SK-N-SH (cell line): ENCODE measurements at regions not wholly inside any gene's neighbourhood (a gene's known extent, or its start where the extent isn't known, plus 50 kb on each side); places are given as distances from the start of the nearest gene placed in this dataset.

Experiments
- CTCF ChIA-PET: fragments of 300-600, 350-600 bp; formaldehyde crosslinking; extraction: SDS; loops from one replicate; lab custom pipeline; 2021; lab: Yijun Ruan, JAX
- POLR2A ChIA-PET: fragments of 350-600 bp; sonication (Branson Sonifier 250); formaldehyde crosslinking; extraction: SDS; loops from one replicate; lab custom pipeline; 2020; ENCODE audit warnings: antibody characterized with exemption, inconsistent platforms; lab: Yijun Ruan, JAX
- DNase-seq: peaks from one replicate; pipeline ENCODE4 v3.0.0; 2012
- H2AFZ ChIP-seq: fragments of 200-600 bp; sonication (generic); 2 replicates; pipeline ENCODE4 v1.8.1; 2016; ENCODE audit warnings: antibody characterized with exemption, mild to moderate bottlenecking, low read depth
- H3F3A ChIP-seq: fragments of 200-600 bp; sonication (generic); replicated peaks from 2 replicates; pipeline ENCODE3; 2016; ENCODE audit warnings: antibody characterized with exemption, mild to moderate bottlenecking; ENCODE audit not compliant: insufficient read depth
- H3K27ac ChIP-seq, 2 experiments: fragments of 200-500 bp in 1 of 2; fragments of 200-600 bp in 1 of 2; sonication (Bioruptor generic) in 1 of 2; sonication (generic), shearing (Covaris generic) in 1 of 2; 2 replicates each; pipeline versions ENCODE4 v1.5.1 to v1.6.1; 2014 to 2016; ENCODE audit warnings: low read depth in 2 of 2, inconsistent platforms in 1 of 2, low read length in 1 of 2, mild to moderate bottlenecking in 1 of 2, mixed read lengths in 1 of 2
- H3K27me3 ChIP-seq: fragments of 200-600 bp; sonication (generic), shearing (Covaris generic); 2 replicates; pipeline ENCODE4 v1.6.1; 2016; ENCODE audit warnings: mixed run types; ENCODE audit not compliant: insufficient read depth
- H3K36me3 ChIP-seq, 2 experiments: fragments of 200-500 bp in 1 of 2; fragments of 200-600 bp in 1 of 2; sonication (Bioruptor generic) in 1 of 2; sonication (generic) in 1 of 2; replicated peaks in 1 of 2; 2 replicates each; pipeline versions ENCODE3 to v1.5.1; 2014 to 2016; ENCODE audit warnings: low read length in 1 of 2, mild to moderate bottlenecking in 1 of 2; ENCODE audit not compliant: insufficient read depth in 2 of 2, control insufficient read depth in 1 of 2
- H3K4me1 ChIP-seq, 2 experiments: fragments of 200-500 bp in 1 of 2; fragments of 200-600 bp in 1 of 2; sonication (Bioruptor generic) in 1 of 2; sonication (generic), shearing (Covaris generic) in 1 of 2; 2 replicates each; pipeline versions ENCODE4 v1.5.1 to v1.6.1; 2014 to 2016; ENCODE audit warnings: low read depth in 1 of 2, low read length in 1 of 2, mixed run types in 1 of 2; ENCODE audit not compliant: insufficient read depth in 2 of 2, control insufficient read depth in 1 of 2
- H3K4me2 ChIP-seq: fragments of 200-600 bp; sonication (generic), shearing (Covaris generic); 2 replicates; pipeline ENCODE4 v1.6.1; 2017; ENCODE audit warnings: mixed run types
- H3K4me3 ChIP-seq, 2 experiments: fragments of 200-500 bp in 1 of 2; fragments of 200-600 bp in 1 of 2; sonication (Bioruptor generic) in 1 of 2; sonication (generic), shearing (Covaris generic) in 1 of 2; 2 replicates each; pipeline versions ENCODE4 v1.5.1 to v1.8.1; 2014 to 2016; ENCODE audit warnings: low read depth in 2 of 2, inconsistent platforms in 1 of 2, low read length in 1 of 2, mild to moderate bottlenecking in 1 of 2, mixed read lengths in 1 of 2, moderate library complexity in 1 of 2
- H3K79me2 ChIP-seq: fragments of 200-600 bp; sonication (generic); 2 replicates; pipeline ENCODE4 v1.8.1; 2017; ENCODE audit warnings: mild to moderate bottlenecking; ENCODE audit not compliant: insufficient read depth
- H3K9ac ChIP-seq: fragments of 200-600 bp; sonication (generic); 2 replicates; pipeline ENCODE4 v1.6.1; 2017; ENCODE audit warnings: mixed run types
- H3K9me2 ChIP-seq: fragments of 200-600 bp; sonication (generic); 2 replicates; pipeline ENCODE4 v1.6.1; 2017; ENCODE audit warnings: mixed run types
- H3K9me3 ChIP-seq: fragments of 200-600 bp; sonication (generic); 2 replicates; pipeline ENCODE4 v1.6.1; 2017; ENCODE audit warnings: mixed run types, mild to moderate bottlenecking, moderate library complexity
- H4K20me1 ChIP-seq: fragments of 200-600 bp; sonication (generic); 2 replicates; pipeline ENCODE4 v1.6.1; 2017; ENCODE audit warnings: mild to moderate bottlenecking, mixed run types; ENCODE audit not compliant: insufficient read depth
- CHD2 ChIP-seq: fragments of 150-350 bp; IDR thresholded peaks from 2 replicates; pipeline ENCODE4 v1.6.1; 2018; ENCODE audit warnings: low read length; ENCODE audit not compliant: partially characterized antibody
- CTCF ChIP-seq: fragments of 200-600 bp; sonication (generic); IDR thresholded peaks from 2 replicates; pipeline ENCODE4 v1.6.1; 2017; ENCODE audit warnings: antibody characterized with exemption, mild to moderate bottlenecking, moderate library complexity
- EP300 ChIP-seq, 2 experiments: IDR thresholded peaks; 2 replicates each; pipeline versions ENCODE4 v1.4.0 to v1.6.1; 2012; ENCODE audit warnings: borderline replicate concordance in 1 of 2, low read depth in 1 of 2, low read length in 1 of 2
- EZH2phosphoT487 ChIP-seq: fragments of 200-600 bp; sonication (generic); IDR thresholded peaks from 2 replicates; pipeline ENCODE4 v1.6.1; 2017; ENCODE audit warnings: low read depth, mixed run types, mild to moderate bottlenecking, antibody characterized with exemption, moderate library complexity, borderline replicate concordance
- FOXJ3 ChIP-seq: sonication (generic); formaldehyde crosslinking; IDR thresholded peaks from 2 replicates; pipeline ENCODE4 v1.5.1; 2020; ENCODE audit warnings: mild to moderate bottlenecking, missing genetic modification reagents
- GATA2 ChIP-seq: sonication (generic); formaldehyde crosslinking; IDR thresholded peaks from 2 replicates; pipeline ENCODE4 v1.5.0; 2020; ENCODE audit warnings: mild to moderate bottlenecking, missing genetic modification reagents
- IRF3 ChIP-seq: fragments of 150-350 bp; IDR thresholded peaks from 2 replicates; pipeline ENCODE4 v1.6.1; 2016; ENCODE audit warnings: mild to moderate bottlenecking, low read depth, low read length
- MAX ChIP-seq: IDR thresholded peaks from 2 replicates; pipeline ENCODE4 v1.4.0; 2012; ENCODE audit warnings: low read depth
- MEF2A ChIP-seq: IDR thresholded peaks from 2 replicates; pipeline ENCODE4 v1.4.0; 2012; ENCODE audit warnings: low read depth, borderline replicate concordance
- MXI1 ChIP-seq: IDR thresholded peaks from 2 replicates; pipeline ENCODE4 v1.6.1; 2012; ENCODE audit warnings: mild to moderate bottlenecking, low read depth, low read length, improper control_type of control experiment
- NFIC ChIP-seq: IDR thresholded peaks from 2 replicates; pipeline ENCODE4 v1.4.0; 2012; ENCODE audit warnings: borderline replicate concordance
- POLR2AphosphoS5 ChIP-seq: IDR thresholded peaks from 2 replicates; pipeline ENCODE4 v1.6.1; 2012; ENCODE audit warnings: low read depth, low read length
- RAD21 ChIP-seq: IDR thresholded peaks from 2 replicates; pipeline ENCODE4 v1.6.1; 2012; ENCODE audit warnings: mild to moderate bottlenecking, low read length
- RCOR1 ChIP-seq: fragments of 150-350 bp; IDR thresholded peaks from 2 replicates; pipeline ENCODE4 v1.6.1; 2017; ENCODE audit warnings: antibody characterized with exemption, low read length
- SIN3A ChIP-seq: IDR thresholded peaks from 2 replicates; pipeline ENCODE4 v1.6.1; 2012; ENCODE audit warnings: low read depth, mild to moderate bottlenecking, low read length, moderate library complexity, borderline replicate concordance
- SMC3 ChIP-seq: IDR thresholded peaks from 2 replicates; pipeline ENCODE4 v1.6.1; 2012; ENCODE audit warnings: low read depth, low read length, improper control_type of control experiment
- TAF1 ChIP-seq: IDR thresholded peaks from 2 replicates; pipeline ENCODE4 v1.6.1; 2012; ENCODE audit warnings: low read depth, mild to moderate bottlenecking, low read length, moderate library complexity, borderline replicate concordance
- TCF12 ChIP-seq: IDR thresholded peaks from 2 replicates; pipeline ENCODE4 v1.4.0; 2012
- TEAD4 ChIP-seq: IDR thresholded peaks from 2 replicates; pipeline ENCODE4 v1.4.0; 2012; ENCODE audit warnings: mild to moderate bottlenecking, borderline replicate concordance; ENCODE audit not compliant: insufficient read depth
- USF1 ChIP-seq: IDR thresholded peaks from 2 replicates; pipeline ENCODE4 v1.4.0; 2012; ENCODE audit warnings: low read depth, borderline replicate concordance
- YY1 ChIP-seq: IDR thresholded peaks from 2 replicates; pipeline ENCODE4 v1.4.0; 2012; ENCODE audit warnings: low read depth, mild to moderate bottlenecking
- ZBTB33 ChIP-seq: IDR thresholded peaks from 2 replicates; pipeline ENCODE4 v1.4.0; 2012; ENCODE audit warnings: low read depth, borderline replicate concordance
- WGBS: methylation state at CpG from one replicate; pipeline ENCODE4 v1.1.6; 2017; ENCODE audit warnings: low lambda C conversion rate; 5-methylcytosine and 5-hydroxymethylcytosine counted together

GRCh38 chr9:29685531-29685930 is 2112.2 kb upstream of the C9orf72 start:
- Histone ChIP-seq H2AFZ (no peak overlapping the region), H3K9ac (no peak overlapping the region), H3K27ac (no peak overlapping the region), H4K20me1 (no peaks in the 10 kb centered on the region), H3K9me2 (no peaks in the 10 kb centered on the region), H3K9me3 (no peaks in the 10 kb centered on the region; the same call in 1 of the 2 replicates), H3K79me2 (no peaks in the 10 kb centered on the region), H3K4me2 (no peak overlapping the region), H3K4me1 (no peaks in the 10 kb centered on the region; a peak in 1 of 4 replicates), H3K27me3 (no peaks in the 10 kb centered on the region), H3K36me3 (no peaks in the 10 kb centered on the region), H3F3A (peaks cover 5% of the 10 kb centered on the region), H3K4me3 (no peak overlapping the region)
- no peak for DNase-seq
- ChIA-PET POLR2A (no interaction called here), CTCF (no interaction called here)
- TF ChIP-seq MAX (no peak), EP300 (IDR thresholded peaks at IDR 0.05; ENCODE audit: borderline replicate concordance in 1 of 2, low read depth in 1 of 2, low read length in 1 of 2) (no peak), USF1 (no peak), RAD21 (no peak), SIN3A (no peak)

GRCh38 chr9:29691145-29691544 is 2117.9 kb upstream of the C9orf72 start:
- Histone ChIP-seq H3K27ac (no peak overlapping the region), H3K9me2 (no peaks in the 10 kb centered on the region), H3K4me2 (no peak overlapping the region), H2AFZ (no peak overlapping the region), H3F3A (peaks cover 17% of the 10 kb centered on the region), H3K36me3 (no peaks in the 10 kb centered on the region), H3K27me3 (no peaks in the 10 kb centered on the region), H3K4me1 (peaks cover 0 to 5% of the 10 kb centered on the region in 2 experiments; a peak in 1 of 4 replicates), H3K9me3 (peaks cover 10% of the 10 kb centered on the region), H4K20me1 (no peaks in the 10 kb centered on the region), H3K9ac (no peak overlapping the region), H3K79me2 (no peaks in the 10 kb centered on the region), H3K4me3 (no peak overlapping the region)
- WGBS = 73% methylated on average over 2 of the region's 2 CpGs
- TF ChIP-seq TEAD4 (no peak), GATA2 (CRISPR knock-in tag) (no peak), FOXJ3 (CRISPR knock-in tag) (no peak), SMC3 (no peak), CHD2 (no peak), EP300 (IDR thresholded peaks at IDR 0.05; ENCODE audit: borderline replicate concordance in 1 of 2, low read depth in 1 of 2, low read length in 1 of 2) (no peak), CTCF (no peak), IRF3 (no peak), TAF1 (no peak), NFIC (no peak), TCF12 (no peak), SIN3A (no peak), MAX (no peak), MXI1 (no peak), EZH2phosphoT487 (no peak), RCOR1 (no peak), POLR2AphosphoS5 (no peak), YY1 (no peak), MEF2A (no peak), ZBTB33 (no peak)
- DNase-seq = no peak
- ChIA-PET POLR2A (no interaction called here), CTCF (no interaction called here)
